ENCODE measurements at regions not wholly inside any gene's neighbourhood (a gene's known extent, or its start where the extent isn't known, plus 50 kb on each side); places are given as distances from the start of the nearest gene placed in this dataset.

DNA sequence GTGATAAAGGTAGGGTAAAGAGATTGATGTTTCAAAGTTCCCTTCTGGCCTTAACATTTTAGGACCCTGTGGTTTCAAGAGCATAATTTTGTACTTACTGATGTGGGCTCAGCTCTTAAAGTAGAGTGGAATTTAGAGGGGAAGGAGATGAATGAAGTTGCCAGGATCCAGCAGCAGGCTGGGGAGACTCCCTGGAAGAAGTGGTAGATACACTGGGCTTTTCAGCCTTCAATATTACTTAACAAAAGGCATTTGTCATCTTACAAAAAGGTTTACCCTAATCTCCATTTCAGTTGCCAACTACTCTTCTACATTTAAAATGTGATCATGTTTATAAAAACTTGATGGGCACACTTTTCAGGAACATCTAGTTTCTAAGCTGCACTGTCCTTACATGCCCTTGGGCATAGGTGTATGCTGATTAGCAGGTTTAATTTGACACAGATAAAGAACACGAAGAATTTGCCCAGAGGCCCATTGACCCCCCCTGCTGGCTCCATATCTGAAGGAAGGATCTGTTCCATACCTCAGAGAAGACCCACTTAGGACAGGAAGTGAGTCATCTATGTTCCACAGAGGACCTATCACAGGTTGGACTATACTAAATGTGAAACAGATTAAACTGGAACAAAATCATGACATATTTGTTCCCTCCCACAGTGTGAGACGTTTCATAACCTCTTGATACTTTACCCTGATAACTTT lies 93.0 kb upstream of the LPP start:
- peak in 1 of 2 experiments; percentile 41 for DNase-seq (ENCODE audit: low read depth in 2 of 2)

DNA sequence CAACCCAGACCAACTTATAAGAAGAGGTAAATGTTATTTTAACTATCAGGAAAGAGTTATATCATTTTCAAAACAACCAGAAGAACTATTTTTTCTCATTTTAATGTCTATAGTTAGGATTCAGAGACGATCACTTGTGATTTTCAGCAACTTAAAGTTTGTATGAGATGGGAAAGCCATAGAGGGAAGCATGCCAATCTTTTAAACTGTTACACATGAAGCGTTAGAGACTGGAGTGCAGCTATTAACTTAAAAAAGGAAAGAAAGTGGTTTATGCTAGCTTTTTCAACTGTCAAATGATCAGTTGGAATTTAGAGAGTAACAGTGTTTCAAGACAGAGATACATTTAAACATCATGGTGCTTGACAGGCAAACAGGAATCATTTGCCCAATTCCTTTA lies 91.7 kb upstream of the LPP start:
- DNase-seq (ENCODE audit: low read depth in 2 of 2) = no peak

DNA sequence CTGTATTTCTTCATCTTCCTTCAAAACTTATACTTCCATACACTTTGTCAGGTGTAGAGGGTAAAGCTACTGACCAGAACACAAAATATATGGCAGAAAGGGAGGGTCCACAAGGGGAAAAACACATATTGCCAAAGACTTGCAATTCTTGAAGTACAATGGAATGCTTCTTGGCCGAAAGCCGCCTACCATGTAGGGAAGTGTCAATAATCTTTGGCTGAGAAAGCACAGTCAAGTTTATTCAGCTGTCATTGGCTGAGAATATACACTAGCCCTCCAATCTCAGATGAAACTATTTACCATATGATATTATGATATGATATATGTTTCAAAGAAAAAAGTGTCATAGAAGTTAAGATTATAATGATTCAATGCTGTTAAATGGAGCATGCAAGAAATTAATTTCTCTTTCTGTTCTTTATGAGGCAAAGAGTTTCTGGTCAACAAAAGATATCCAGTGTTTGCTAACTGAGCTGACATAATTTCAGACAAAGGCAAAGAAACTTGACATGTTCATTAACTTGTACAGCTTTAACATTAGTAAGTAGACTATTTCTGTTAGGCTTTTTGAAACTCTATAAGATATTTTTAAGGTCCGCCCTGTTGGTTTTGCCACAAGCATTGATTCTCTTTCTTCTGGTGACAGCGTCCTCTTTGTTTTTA lies 89.0 kb upstream of the LPP start:
- no peak for DNase-seq (ENCODE audit: low read depth in 2 of 2)

DNA sequence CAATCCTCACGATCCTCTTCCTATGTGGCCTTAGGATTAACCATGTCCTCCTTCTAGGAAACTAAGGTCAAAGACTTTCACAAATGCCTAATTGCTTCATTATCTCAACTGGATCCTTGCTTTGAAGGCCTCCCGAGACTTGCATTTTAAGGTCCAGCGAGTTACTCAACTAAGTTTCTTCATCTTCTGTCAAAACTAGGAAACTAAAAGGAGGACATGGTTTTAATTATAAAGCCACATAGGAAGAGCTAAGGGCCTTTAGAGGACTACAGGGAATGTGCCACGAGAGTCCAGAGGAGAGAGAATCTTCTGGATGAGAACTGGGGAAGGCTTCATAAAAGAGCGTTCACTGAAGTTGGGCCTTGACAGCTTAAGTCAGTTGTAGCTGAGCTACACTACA lies 87.8 kb upstream of the LPP start:
- DNase-seq (ENCODE audit: low read depth in 2 of 2) = no peak

DNA sequence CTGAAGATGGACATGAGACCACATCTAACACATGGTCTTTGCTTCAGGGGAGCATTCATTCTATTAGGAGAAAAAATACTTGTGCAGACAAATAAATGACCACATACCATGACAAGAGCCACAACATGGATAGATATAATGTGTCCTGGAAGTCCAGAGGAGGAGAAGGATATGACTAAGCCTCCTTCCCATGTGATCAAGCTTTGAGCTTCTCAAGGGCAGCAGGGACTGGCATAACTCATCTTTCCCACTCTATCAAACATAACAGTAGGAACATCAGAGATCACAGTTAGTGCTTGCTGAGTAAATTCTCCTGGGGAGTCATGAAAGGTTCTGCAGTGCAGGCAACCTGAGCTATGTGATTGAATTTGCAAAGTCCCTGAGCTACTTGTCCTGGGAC lies 86.0 kb upstream of the LPP start:
- DNase-seq (ENCODE audit: low read depth in 2 of 2) = no peak

DNA sequence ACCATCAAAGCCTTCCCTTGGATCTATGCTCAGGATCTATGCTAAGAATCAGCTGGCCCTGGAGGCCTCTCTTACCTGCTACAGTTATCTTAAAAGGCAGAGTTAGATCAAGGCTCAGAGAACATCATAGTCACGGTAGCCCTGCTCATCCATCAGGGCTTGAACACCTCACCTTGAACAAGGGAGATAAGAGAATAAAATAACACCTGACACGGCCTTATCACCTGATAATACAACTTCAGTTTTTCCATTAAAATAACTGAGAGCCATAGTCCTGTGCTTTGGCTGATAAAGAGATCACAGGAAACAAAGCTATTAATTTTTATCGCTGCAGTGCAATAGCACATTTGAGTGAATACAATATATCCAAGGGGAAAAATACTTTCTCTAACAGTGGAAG lies 85.6 kb upstream of the LPP start:
- DNase-seq (ENCODE audit: low read depth in 2 of 2) = no peak

DNA sequence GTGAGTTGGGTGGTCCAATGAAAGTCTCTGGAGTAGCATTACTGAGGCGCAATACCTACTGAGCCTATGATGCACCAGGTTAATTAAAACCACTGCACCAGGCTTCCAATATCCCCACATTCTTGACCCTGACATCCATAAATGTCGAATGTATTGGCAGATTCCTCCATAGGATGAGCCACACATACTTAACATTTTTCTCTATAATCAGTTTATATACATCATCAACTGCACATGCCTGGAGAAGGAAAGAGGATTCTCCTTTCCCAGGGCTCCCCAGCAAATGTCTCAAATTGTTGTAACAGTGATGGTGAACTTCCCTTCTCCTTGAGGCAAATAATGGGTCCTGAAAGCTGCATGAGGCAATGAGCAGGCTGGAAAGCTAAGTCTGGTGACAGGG lies 82.3 kb upstream of the LPP start:
- DNase-seq (ENCODE audit: low read depth in 2 of 2) = peak; percentile 63 to 70

DNA sequence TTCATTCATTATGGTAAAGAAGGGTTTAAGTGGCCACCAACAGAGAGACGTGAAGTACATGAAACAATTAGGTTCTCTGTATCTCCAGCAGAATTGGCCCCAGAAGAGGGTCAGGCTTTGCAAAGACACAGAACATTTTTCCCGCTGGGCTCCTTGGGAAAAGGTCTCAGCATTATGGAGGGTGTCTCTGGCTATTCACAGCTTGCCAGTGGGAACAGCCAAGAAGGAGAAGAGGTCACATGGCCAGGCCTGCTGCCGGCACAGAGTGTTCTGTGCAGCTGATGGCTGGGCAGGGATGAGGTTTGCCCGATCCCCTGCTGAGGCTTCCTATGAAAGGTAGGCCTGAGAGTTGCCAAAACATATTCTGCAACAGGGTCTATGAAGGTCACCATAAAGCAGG lies 77.8 kb upstream of the LPP start:
- no peak for DNase-seq (ENCODE audit: low read depth in 2 of 2)

DNA sequence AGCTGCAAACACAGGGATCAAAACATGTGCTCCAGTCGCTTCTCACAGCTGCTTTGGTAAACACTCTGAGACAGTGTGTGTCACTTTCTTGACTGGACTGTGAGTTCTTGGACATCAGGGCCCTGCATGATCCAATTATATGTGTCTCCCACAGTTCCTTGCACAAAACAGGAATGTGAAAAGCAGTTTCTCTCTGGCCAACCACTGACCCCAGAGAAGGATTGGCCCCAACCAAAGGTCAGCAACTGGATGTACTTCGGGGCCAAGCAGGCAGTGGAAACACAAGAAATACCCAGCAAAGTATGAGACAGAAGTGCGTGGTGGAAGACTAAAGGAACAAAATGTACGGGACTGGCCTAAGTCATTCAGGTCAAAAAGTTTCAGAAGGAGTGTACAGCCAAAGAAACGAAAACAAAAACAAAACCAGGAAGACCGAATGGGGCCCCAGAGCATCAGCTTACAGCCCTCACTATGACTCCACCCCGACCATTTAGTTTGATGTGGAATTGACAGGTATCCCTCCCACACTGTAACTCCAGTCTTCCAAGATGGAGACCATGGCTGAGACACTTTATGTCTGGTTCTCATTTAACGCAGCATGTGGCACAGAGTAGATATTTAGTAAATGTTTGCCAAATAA lies 76.7 kb upstream of the LPP start:
- DNase-seq (ENCODE audit: low read depth in 2 of 2) = no peak

DNA sequence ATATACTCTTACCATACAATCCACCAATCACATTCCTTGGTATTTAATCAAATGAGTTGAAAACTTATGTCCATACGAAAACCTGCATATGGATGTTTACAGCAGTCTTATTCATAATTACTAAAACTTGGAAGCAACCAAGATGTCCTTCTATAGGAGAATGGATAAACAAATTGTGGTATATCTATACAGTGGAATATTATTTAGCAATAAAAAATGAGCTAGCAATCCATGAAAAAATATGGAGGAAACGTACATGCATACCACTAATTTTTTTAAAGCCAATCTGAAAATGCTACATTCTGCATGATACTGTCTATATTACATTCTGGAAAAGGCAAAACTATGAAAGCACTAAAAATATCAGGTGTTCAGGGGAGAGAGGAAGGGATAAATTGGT lies 73.9 kb upstream of the LPP start:
- DNase-seq (ENCODE audit: low read depth in 2 of 2) = no peak

DNA sequence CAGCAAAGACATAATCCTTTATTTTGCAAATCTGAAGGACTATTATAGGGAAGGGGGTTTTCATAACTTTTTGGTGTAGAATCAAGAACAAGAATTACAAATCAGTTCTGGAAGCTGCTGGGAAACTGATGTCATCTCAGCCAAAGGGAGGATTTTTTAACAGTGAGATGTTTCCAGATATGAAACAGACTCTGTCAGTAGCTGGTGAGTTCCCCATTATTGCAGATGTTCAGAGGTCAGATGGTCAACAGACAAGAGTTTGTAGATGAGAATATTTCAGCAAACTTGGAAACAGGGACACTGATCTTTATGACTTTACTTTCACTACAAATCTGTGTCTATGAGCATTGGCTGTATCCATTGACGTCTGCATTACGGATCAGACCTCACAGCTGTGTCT lies 71.9 kb upstream of the LPP start:
- peak; percentile 40 to 44 for DNase-seq (ENCODE audit: low read depth in 2 of 2)

DNA sequence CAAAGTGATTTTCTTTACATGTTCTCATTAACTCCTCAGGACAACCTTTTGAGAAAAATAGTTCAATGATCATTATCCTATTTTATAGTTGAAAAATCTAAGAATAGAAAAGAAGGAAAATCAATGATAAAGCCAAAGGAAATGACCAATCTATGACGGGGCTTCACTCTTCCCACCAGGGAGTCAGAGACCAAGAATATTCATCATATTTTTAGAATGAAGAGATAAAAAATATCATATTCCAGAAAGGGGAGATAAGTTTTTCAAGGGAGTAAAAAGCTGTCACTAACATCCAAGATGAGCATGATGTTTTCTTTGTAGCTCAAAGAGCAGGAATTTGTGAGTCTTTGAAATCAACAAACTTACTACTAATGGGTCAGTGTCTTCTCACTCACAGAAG lies 71.5 kb upstream of the LPP start:
- no peak for DNase-seq (ENCODE audit: low read depth in 2 of 2)

DNA sequence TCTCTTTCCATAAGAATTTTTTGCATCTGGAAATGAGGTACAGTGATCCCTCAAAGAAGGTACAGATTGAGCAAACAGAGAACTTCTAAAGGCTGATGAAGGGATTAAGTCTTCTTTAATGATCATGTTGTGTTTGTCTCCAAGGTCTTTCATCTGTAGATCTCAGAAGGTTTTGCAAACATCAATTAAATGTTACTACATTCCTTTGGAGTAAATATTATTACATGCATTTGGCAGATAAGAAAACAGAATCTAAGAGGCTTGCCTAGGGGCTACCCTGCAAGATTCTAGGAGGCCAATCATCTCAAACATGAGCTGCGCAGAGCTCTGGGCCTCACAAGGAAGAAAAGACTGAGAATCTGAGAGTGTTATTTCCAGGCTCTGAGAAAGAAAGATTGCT lies 70.9 kb upstream of the LPP start:
- no peak for DNase-seq (ENCODE audit: low read depth in 2 of 2)

DNA sequence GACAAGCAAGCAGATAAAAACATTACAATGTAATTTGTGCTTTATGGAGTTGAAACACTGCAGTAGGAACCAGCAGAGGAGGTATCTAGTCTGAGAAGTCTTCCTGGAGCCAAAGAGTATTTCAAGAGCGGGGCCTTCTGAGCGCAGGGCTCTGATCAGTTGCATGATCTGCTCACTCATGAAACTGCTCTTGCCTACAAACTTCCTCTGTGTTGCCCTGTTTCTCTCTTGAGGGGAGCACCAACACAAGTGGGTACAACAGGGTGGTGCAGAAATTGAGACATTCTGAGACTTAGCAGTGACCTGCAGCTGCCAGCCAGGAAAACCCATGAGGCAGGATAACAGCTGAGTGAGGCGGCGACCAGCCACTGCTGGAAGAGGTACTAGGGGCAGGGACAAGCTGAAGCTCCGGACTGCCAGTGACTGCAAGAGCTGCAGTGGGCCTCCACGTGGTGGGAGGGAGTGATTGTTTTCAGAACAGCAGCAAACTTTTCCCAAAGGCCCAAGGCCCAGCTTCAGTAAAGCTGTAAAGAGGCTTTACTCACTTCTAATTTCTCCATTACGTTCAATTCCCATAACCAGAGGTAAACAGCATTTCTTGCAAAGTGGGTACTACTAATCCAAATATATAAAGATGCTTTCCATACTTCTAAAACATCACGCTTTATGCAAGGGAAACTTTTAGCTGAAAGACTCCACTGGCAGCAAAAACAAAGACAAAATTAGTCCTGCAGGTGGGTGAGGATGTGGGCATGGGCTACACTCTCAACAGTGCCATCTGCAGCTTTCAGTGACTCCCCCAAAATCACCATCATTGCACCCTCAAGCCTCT lies 69.0 kb upstream of the LPP start:
- no peak for DNase-seq (ENCODE audit: low read depth in 2 of 2)

DNA sequence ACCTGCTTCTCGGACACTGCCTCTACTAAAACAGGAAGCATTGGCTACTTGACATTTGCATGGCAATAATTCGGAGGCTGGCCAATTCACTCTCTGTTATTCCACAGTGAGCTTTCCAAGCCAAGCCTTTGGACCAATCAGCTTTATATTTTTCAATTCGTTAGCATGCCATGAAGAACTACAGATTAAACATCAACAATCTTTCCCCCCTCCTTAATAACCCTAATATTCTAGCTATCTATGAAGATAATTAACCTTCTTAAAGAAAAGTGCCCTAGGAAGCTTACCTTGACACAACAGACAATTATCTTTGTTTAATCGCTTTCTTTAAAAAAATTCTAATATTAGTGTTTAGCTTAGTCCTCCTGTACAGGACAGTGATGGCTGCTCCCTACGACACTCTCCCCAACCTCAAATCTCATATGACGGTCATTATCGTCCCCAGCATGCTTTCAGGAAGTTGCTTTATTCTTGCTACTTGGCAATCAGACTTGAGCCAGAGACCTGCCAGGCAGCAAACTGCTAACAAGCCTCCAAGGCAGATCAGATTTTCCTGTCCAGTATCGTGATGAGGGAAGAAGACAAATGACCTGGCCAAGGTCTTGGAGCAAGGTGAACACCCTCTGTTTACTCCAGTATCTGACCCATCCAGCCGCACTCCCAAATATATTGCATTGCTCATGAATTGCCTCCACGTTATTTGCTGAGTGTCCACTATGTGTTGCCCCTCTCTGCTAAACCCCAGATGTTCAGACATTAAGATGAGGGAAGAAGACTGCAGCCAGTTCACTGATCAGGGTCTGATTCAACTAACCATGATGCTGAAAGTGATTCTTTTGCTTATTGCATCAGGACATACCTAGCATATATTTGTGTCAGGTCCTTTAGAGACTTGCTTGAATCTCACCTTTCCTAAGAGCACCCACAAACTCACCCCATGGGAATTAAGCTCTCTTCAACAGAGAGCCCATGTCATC lies 68.1 kb upstream of the LPP start:
- DNase-seq (ENCODE audit: low read depth in 2 of 2) = no peak

DNA sequence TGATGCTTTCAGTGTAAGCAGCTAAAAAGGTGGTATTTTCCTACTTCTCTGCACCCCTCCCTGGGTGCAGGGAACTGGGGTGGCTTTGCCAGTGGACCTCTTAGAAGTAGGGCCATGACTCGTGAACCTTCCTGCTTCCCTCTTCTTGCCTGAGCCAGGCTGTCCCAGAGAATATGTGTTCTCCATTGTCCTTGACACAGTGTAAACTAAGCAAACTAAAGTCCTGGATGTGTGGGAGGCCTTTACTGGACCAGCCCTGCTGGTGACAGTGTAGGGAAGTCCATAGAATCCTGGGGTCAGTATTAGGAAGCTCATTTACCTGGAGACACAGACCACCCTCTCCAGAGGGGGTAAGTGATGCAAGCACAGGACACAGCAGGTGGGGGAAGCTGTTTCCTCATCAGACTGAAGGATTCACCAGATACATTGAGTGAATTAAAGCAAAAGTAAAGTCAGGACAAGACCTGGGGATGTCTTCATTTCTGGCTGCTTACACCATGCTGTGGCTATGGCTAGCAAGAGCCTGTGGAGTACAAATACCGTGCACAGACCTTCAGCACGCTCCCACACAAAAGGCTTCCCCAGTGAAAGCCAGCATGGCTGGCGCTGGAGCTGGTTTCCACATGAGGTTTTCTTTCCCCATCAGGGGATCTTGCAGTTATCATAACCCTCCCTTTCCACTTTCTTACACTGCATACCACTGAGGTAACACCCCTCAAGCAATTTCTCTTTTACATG lies 64.8 kb upstream of the LPP start:
- DNase-seq (ENCODE audit: low read depth in 2 of 2) = no peak

DNA sequence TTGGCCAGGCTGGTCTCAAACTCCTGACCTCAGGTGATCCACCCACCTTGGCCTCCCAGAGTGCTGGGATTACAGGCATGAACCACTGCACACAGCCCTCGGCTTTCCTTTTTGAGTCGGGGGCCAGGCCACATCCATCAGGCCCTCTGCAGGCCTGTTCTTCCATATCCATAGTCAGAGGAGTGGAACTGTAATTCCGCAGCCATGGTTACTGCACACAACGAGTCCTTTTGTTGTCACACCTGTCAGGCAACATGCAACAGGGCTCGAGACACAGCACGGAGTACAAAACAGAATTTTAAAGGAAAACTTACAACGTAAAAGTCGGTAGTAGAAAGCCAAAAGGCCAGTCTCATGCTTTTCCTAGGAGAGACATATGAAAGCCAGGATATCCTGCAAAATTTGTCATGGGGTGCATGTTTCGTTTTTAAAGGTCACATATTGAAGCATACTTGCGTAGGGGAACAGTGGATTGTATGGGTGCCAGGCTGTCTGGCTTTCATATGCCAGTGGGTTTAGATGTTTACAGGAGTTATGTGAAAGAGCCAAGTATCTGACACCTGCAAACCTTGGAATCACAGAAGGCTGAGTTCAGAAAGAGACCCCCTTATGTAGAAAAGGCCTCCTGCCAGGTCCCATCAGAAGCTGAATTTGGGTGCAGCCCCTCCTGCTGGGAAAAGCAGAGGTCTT lies 63.2 kb upstream of the LPP start:
- no peak for DNase-seq (ENCODE audit: low read depth in 2 of 2)

DNA sequence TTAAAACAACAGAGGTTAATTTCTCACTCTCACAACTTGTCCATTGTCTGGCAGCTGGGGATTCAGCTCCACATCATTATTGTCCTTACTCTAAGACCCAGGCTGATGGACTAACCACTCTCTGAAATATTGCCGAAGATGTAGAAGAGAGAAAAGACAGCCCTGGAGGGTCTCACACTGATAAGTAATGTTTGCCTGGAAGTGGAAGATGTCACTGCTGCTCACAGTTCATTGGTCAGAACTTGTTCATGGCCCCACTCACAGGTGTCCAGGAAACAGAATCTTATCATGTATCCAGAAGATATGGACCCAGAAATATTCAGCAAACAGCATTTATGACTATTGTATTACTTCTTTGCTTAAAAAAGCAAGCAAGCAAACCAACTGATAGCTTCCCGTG lies 62.2 kb upstream of the LPP start:
- no peak for DNase-seq (ENCODE audit: low read depth in 2 of 2)

DNA sequence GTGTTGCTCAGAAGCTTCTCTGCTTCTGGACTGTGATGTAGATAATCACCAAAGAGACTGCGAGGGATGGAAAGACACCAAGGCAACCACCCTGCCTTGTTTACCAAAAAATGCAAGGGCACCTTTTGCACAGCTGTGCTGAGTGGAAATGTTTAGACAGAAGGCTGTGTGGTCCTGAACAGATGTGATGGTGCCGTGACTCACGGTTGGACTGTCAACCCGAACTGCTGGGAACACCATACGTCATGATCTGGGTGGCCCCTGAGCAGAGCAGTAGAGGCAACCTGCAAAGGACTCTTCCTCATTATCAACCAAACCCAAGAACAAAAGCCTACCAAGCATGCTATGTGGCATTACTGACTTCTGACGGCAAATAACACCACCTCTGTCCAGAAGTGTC lies 61.3 kb upstream of the LPP start:
- DNase-seq (ENCODE audit: low read depth in 2 of 2) = no peak

DNA sequence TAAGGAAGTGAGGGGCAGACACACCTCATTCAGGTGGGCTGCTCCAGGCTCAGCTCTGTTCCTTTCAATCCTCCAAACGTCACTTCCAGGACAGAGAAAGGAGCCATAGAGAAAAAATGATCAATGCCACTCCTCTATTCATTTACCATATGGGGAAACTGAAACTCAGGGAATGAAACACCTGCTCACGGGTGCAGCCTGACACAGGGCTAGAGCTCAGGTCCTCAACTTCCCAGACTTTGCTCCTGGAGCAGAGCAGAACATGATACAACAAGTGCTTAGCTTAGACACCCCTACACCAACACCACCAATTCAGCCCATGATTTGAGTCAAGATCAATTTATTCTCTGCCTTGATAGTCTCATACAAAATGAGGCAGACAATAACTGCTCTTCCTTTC lies 58.5 kb upstream of the LPP start:
- no peak for DNase-seq (ENCODE audit: low read depth in 2 of 2)
